H1 (cell line): ENCODE measurements at regions not wholly inside any gene's neighbourhood (a gene's known extent, or its start where the extent isn't known, plus 50 kb on each side); places are given as distances from the start of the nearest gene placed in this dataset.
A peak's percentile ranks its signal among the peaks of the same experiment; 100 is the strongest.

Source experiments
- CTCF ChIA-PET: fragments of 300-600 bp; sonication (Branson Sonifier 250); formaldehyde crosslinking; loops from one replicate; lab custom pipeline; 2021; ENCODE audit not compliant: partially characterized antibody; lab: Charles Lee
- POLR2A ChIA-PET: fragments of 300-600 bp; sonication (Branson Sonifier 250); formaldehyde crosslinking; loops from one replicate; lab custom pipeline; 2021; ENCODE audit warnings: inconsistent platforms; ENCODE audit not compliant: partially characterized antibody; lab: Charles Lee
- DNase-seq, 2 experiments: peaks; one replicate each; pipeline versions ENCODE4 v3.0.0 to v3.0.0-alpha.2; 2010 to 2022; ENCODE audit warnings: low spot score in 2 of 2, low read depth in 1 of 2, mixed read lengths in 1 of 2
- FAIRE-seq: peaks from 2 replicates; lab custom pipeline; 2011; peaks lifted over from hg19 to GRCh38; lab: Jason Lieb, UNC
- H2AFZ ChIP-seq: 2 replicates; pipeline ENCODE4 v1.8.1; 2012; ENCODE audit warnings: low read length, inconsistent platforms
- H2AK5ac ChIP-seq: 2 replicates; pipeline ENCODE4 v1.6.1; 2013; ENCODE audit warnings: low read depth, low read length
- H2BK120ac ChIP-seq: replicated peaks from 2 replicates; pipeline ENCODE3; 2013; ENCODE audit warnings: low read depth, low read length, inconsistent platforms
- H2BK12ac ChIP-seq: 2 replicates; pipeline ENCODE4 v1.6.1; 2013; ENCODE audit warnings: low read depth, low read length
- H2BK15ac ChIP-seq: 2 replicates; pipeline ENCODE4 v1.6.1; 2013; ENCODE audit warnings: low read length
- H2BK20ac ChIP-seq: 2 replicates; pipeline ENCODE4 v1.6.1; 2013; ENCODE audit warnings: low read length
- H2BK5ac ChIP-seq: 2 replicates; pipeline ENCODE4 v1.6.1; 2013; ENCODE audit warnings: low read depth, low read length
- H3K14ac ChIP-seq: 2 replicates; pipeline ENCODE4 v1.6.1; 2013; ENCODE audit warnings: inconsistent platforms; ENCODE audit not compliant: insufficient read length
- H3K18ac ChIP-seq: 2 replicates; pipeline ENCODE4 v1.6.1; 2013; ENCODE audit warnings: low read length; ENCODE audit errors: extremely low read depth
- H3K23ac ChIP-seq: 2 replicates; pipeline ENCODE4 v1.6.1; 2013; ENCODE audit warnings: inconsistent platforms; ENCODE audit not compliant: insufficient read length
- H3K23me2 ChIP-seq: 2 replicates; pipeline ENCODE4 v1.6.1; 2013; ENCODE audit warnings: low read depth, low read length
- H3K27ac ChIP-seq: 2 replicates; pipeline ENCODE4 v1.6.1; 2011; ENCODE audit warnings: low read depth, low read length, inconsistent platforms
- H3K27me3 ChIP-seq, 4 experiments: replicated peaks in 1 of 4; 1 replicate in 1 of 4; 2 replicates in 3 of 4; pipeline versions ENCODE4 v1.6.1 to v1.8.1; 2011 to 2013; ENCODE audit warnings: low read length in 3 of 4, mild to moderate bottlenecking in 3 of 4, inconsistent platforms in 2 of 4, mixed read lengths in 2 of 4, moderate library complexity in 1 of 4; ENCODE audit not compliant: control insufficient read depth in 3 of 4, insufficient read depth in 3 of 4; ENCODE audit errors: extremely low read depth in 1 of 4
- H3K36me3 ChIP-seq, 4 experiments: 2 replicates each; pipeline versions ENCODE4 v1.6.1 to v1.8.1; 2011 to 2013; ENCODE audit warnings: mild to moderate bottlenecking in 4 of 4, low read length in 3 of 4, moderate library complexity in 2 of 4, control low read depth in 1 of 4, inconsistent platforms in 1 of 4; ENCODE audit not compliant: insufficient read depth in 4 of 4, control insufficient read depth in 2 of 4
- H3K4ac ChIP-seq: replicated peaks from 2 replicates; pipeline ENCODE3; 2013; ENCODE audit warnings: low read length, low read depth, mixed read lengths, inconsistent platforms; ENCODE audit not compliant: insufficient read length
- H3K4me1 ChIP-seq, 4 experiments: replicated peaks in 1 of 4; 1 replicate in 1 of 4; 2 replicates in 3 of 4; pipeline versions ENCODE4 v1.6.1 to v1.8.1; 2011 to 2013; ENCODE audit warnings: low read length in 3 of 4, inconsistent platforms in 2 of 4, mixed read lengths in 1 of 4; ENCODE audit not compliant: insufficient read depth in 4 of 4, control insufficient read depth in 3 of 4
- H3K4me2 ChIP-seq, 2 experiments: 2 replicates each; pipeline versions ENCODE4 v1.6.1 to v1.8.1; 2011 to 2013; ENCODE audit warnings: low read depth in 2 of 2, low read length in 2 of 2, control low read depth in 1 of 2, inconsistent platforms in 1 of 2, mild to moderate bottlenecking in 1 of 2; ENCODE audit not compliant: insufficient read depth in 1 of 2
- H3K4me3 ChIP-seq, 4 experiments: fragments of 200-600, 300-600 bp in 1 of 4; sonication (generic), shearing (Covaris generic), sonication (Bioruptor Twin) in 1 of 4; 2 replicates each; pipeline versions ENCODE4 v1.5.1 to v1.8.1; 2011 to 2016; ENCODE audit warnings: low read length in 4 of 4, low read depth in 3 of 4, control low read depth in 2 of 4, inconsistent platforms in 2 of 4, mild to moderate bottlenecking in 2 of 4, mixed read lengths in 1 of 4, moderate library complexity in 1 of 4; ENCODE audit not compliant: insufficient read depth in 2 of 4; ENCODE audit errors: extremely low read depth in 1 of 4
- H3K56ac ChIP-seq: replicated peaks from 2 replicates; pipeline ENCODE3; 2013; ENCODE audit warnings: low read depth, mild to moderate bottlenecking, mixed read lengths, low read length, inconsistent platforms; ENCODE audit not compliant: insufficient read length
- H3K79me1 ChIP-seq: 2 replicates; pipeline ENCODE4 v1.6.1; 2013; ENCODE audit warnings: low read depth, low read length, control low read depth
- H3K79me2 ChIP-seq, 2 experiments: 2 replicates each; pipeline versions ENCODE4 v1.6.1 to v1.8.1; 2012 to 2013; ENCODE audit warnings: low read length in 2 of 2, mild to moderate bottlenecking in 2 of 2, inconsistent platforms in 1 of 2; ENCODE audit not compliant: insufficient read depth in 2 of 2, control insufficient read depth in 1 of 2
- H3K9ac ChIP-seq, 4 experiments: replicated peaks in 1 of 4; 1 replicate in 1 of 4; 2 replicates in 3 of 4; pipeline versions ENCODE4 v1.6.1 to v1.8.1; 2011 to 2013; ENCODE audit warnings: low read depth in 3 of 4, low read length in 3 of 4, control low read depth in 2 of 4, mild to moderate bottlenecking in 2 of 4, moderate library complexity in 2 of 4, inconsistent platforms in 1 of 4; ENCODE audit errors: extremely low read depth in 1 of 4
- H3K9me3 ChIP-seq, 2 experiments: 2 replicates each; pipeline versions ENCODE4 v1.6.1 to v1.8.1; 2012 to 2013; ENCODE audit warnings: mild to moderate bottlenecking in 2 of 2, moderate library complexity in 2 of 2, control low read depth in 1 of 2, inconsistent platforms in 1 of 2, low read depth in 1 of 2, low read length in 1 of 2, mixed read lengths in 1 of 2; ENCODE audit not compliant: insufficient read depth in 2 of 2
- H4K20me1 ChIP-seq, 2 experiments: replicated peaks in 1 of 2; 2 replicates each; pipeline versions ENCODE3 to v1.8.1; 2011 to 2013; ENCODE audit warnings: inconsistent platforms in 2 of 2, low read length in 2 of 2, mild to moderate bottlenecking in 1 of 2; ENCODE audit not compliant: insufficient read depth in 2 of 2, control insufficient read depth in 1 of 2
- H4K5ac ChIP-seq: 2 replicates; pipeline ENCODE4 v1.6.1; 2013; ENCODE audit warnings: low read length, low read depth, mixed read lengths, inconsistent platforms; ENCODE audit not compliant: insufficient read length
- H4K8ac ChIP-seq: 2 replicates; pipeline ENCODE4 v1.8.0; 2013; ENCODE audit warnings: mild to moderate bottlenecking, moderate library complexity, low read length, inconsistent platforms; ENCODE audit not compliant: insufficient read depth; ENCODE audit errors: extremely low read depth
- H4K91ac ChIP-seq: replicated peaks from 2 replicates; pipeline ENCODE3; 2013; ENCODE audit warnings: low read length, mixed read lengths, inconsistent platforms; ENCODE audit not compliant: insufficient read length
- CHD1 ChIP-seq: IDR thresholded peaks from 2 replicates; pipeline ENCODE4 v1.6.1; 2012; ENCODE audit warnings: low read depth, low read length, improper control_type of control experiment
- CTBP2 ChIP-seq: IDR thresholded peaks from 2 replicates; pipeline ENCODE4 v1.7.0; 2011; ENCODE audit warnings: borderline replicate concordance, mild to moderate bottlenecking, moderate library complexity, mixed read lengths, low read length; ENCODE audit not compliant: insufficient read depth, insufficient read length
- EZH2 ChIP-seq: fragments of 200-600 bp; sonication (generic); IDR thresholded peaks from 2 replicates; pipeline ENCODE4 v1.7.1; 2012; ENCODE audit warnings: low read depth, mild to moderate bottlenecking, moderate library complexity, low read length, inconsistent platforms; ENCODE audit not compliant: severe bottlenecking
- KDM4A ChIP-seq: IDR thresholded peaks from one replicate; pipeline ENCODE4 v1.7.1; 2012; ENCODE audit warnings: low read depth, mild to moderate bottlenecking, moderate library complexity, low read length, inconsistent platforms; ENCODE audit not compliant: severe bottlenecking
- RAD21 ChIP-seq, 2 experiments: IDR thresholded peaks in 1 of 2; conservative IDR thresholded peaks in 1 of 2; 2 replicates each; pipeline ENCODE4 v1.6.1; 2011; ENCODE audit warnings: low read depth in 2 of 2, low read length in 2 of 2, improper control_type of control experiment in 1 of 2, inconsistent platforms in 1 of 2, mild to moderate bottlenecking in 1 of 2, moderate library complexity in 1 of 2
- RFX5 ChIP-seq: IDR thresholded peaks from 2 replicates; pipeline ENCODE4 v1.6.1; 2011; ENCODE audit warnings: low read depth, low read length, improper control_type of control experiment, borderline replicate concordance
- SIRT6 ChIP-seq: IDR thresholded peaks from one replicate; pipeline ENCODE4 v1.7.1; 2012; ENCODE audit warnings: low read length, inconsistent platforms
- SRF ChIP-seq: IDR thresholded peaks from 2 replicates; pipeline ENCODE4 v1.6.1; 2011; ENCODE audit warnings: mild to moderate bottlenecking, low read depth, low read length, moderate library complexity
- TCF12 ChIP-seq: IDR thresholded peaks from 2 replicates; pipeline ENCODE4 v1.6.1; 2011; ENCODE audit warnings: low read depth, mild to moderate bottlenecking, low read length
- WGBS, 2 experiments: shearing (Covaris generic) in 1 of 2; methylation state at CpG; one replicate each; pipeline versions ENCODE4 v1.1.6 to v1.1.7; 2013 to 2015; ENCODE audit warnings: low lambda C conversion rate in 2 of 2, mixed read lengths in 2 of 2, inconsistent platforms in 1 of 2, low coverage in 1 of 2, missing lambda C conversion rate in 1 of 2; ENCODE audit not compliant: insufficient replicate concordance in 2 of 2, insufficient coverage in 1 of 2, insufficient read length in 1 of 2; ENCODE audit errors: extremely low coverage in 1 of 2, missing lambda C conversion rate in 1 of 2; 5-methylcytosine and 5-hydroxymethylcytosine counted together
- TF ChIP-seq, protein P1 (sequence below): IDR thresholded peaks from 2 replicates; pipeline ENCODE4 v1.6.1; 2012; ENCODE audit warnings: inconsistent platforms

DNA sequence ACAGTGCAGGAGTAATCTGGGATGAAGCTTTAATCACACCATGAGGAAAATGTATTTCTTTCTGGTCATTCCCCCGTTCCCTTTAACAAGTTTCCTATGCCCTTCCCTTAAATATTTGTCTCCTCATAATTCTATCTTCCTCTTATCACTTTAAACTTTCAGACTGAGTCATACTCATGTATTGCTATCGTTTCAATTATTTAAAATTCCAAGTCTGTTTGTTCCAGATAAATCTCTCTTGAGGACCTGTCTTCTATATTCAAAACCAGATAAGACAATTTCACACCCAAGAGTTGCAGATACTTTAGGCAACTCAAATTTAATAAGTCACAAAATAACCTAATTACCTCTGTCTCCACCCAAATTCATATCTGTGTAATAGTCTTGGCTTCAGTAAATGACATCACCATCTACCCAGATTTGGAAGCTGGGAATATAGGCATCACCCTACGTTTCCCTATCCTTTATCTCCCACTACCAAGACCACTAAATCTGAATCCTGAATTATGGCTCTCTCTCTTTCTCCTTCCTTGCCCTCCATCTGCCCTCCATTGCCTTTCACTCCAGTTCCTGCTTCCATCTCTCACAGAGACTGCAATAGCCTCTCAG is 220.1 kb downstream of the PYDC2 start:
- no peak overlapping the region for H3K23ac ChIP-seq
- H3K56ac ChIP-seq, result no peak overlapping the region
- H4K20me1 ChIP-seq, result no peaks in the 10 kb centered on the region
- no peak overlapping the region for H2BK120ac ChIP-seq
- no peaks in the 10 kb centered on the region for H3K27me3 ChIP-seq
- H3K4me2 ChIP-seq, result no peak overlapping the region
- no peak overlapping the region for H3K4me3 ChIP-seq
- no peak overlapping the region for H4K5ac ChIP-seq
- H3K14ac ChIP-seq, result no peak overlapping the region
- no peak overlapping the region for H2AFZ ChIP-seq
- no peaks in the 10 kb centered on the region for H3K79me1 ChIP-seq
- no peak overlapping the region for H2AK5ac ChIP-seq
- H3K36me3 ChIP-seq, result no peaks in the 10 kb centered on the region
- FAIRE-seq (no peak), DNase-seq (no peak)
- H3K18ac ChIP-seq, result no peak overlapping the region
- no peaks in the 10 kb centered on the region for H3K79me2 ChIP-seq
- no peak overlapping the region for H3K4ac ChIP-seq
- peak overlapping the region; percentile 82 for H4K91ac ChIP-seq
- no peaks in the 10 kb centered on the region; the same call in 1 of the 2 replicates for H3K23me2 ChIP-seq
- H2BK5ac ChIP-seq, result no peak overlapping the region; the same call in 1 of the 2 replicates
- peak overlapping the region; percentile 87; the same call in 1 of the 2 replicates for H2BK20ac ChIP-seq
- H2BK15ac ChIP-seq, result no peak overlapping the region
- H3K9ac ChIP-seq, result no peak overlapping the region
- CTCF ChIA-PET, result no interaction called here
- H3K9me3 ChIP-seq, result no peaks in the 10 kb centered on the region
- WGBS, 2 experiments, result 85% methylated on average over 3 of the region's 3 CpGs; no CpG with 5 or more reads in 1 of the 2 experiments
- no peak overlapping the region for H4K8ac ChIP-seq
- no peaks in the 10 kb centered on the region for H3K4me1 ChIP-seq
- no peak overlapping the region for H3K27ac ChIP-seq
- H2BK12ac ChIP-seq, result no peak overlapping the region
- POLR2A ChIA-PET, result no interaction called here
- TF ChIP-seq, protein P1, sequence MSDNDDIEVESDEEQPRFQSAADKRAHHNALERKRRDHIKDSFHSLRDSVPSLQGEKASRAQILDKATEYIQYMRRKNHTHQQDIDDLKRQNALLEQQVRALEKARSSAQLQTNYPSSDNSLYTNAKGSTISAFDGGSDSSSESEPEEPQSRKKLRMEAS, result no peak
- no peak for TF ChIP-seq TCF12
- TF ChIP-seq KDM4A, result no peak
- no peak for TF ChIP-seq CHD1
- TF ChIP-seq EZH2, result no peak
- no peak for TF ChIP-seq SRF
- no peak for TF ChIP-seq RAD21 (IDR thresholded peaks at IDR 0.05 in 1 of 2, conservative IDR thresholded peaks at IDR 0.05 in 1 of 2; ENCODE audit: low read depth in 2 of 2, low read length in 2 of 2)
- TF ChIP-seq CTBP2, result no peak
- no peak for TF ChIP-seq RFX5
- no peak for TF ChIP-seq SIRT6
